SK-N-SH (cell line): ENCODE measurements at regions not wholly inside any gene's neighbourhood (a gene's known extent, or its start where the extent isn't known, plus 50 kb on each side); places are given as distances from the start of the nearest gene placed in this dataset.

Experiments
- CTCF ChIA-PET: fragments of 300-600, 350-600 bp; formaldehyde crosslinking; extraction: SDS; loops from one replicate; lab custom pipeline; 2021; lab: Yijun Ruan, JAX
- POLR2A ChIA-PET: fragments of 350-600 bp; sonication (Branson Sonifier 250); formaldehyde crosslinking; extraction: SDS; loops from one replicate; lab custom pipeline; 2020; ENCODE audit warnings: antibody characterized with exemption, inconsistent platforms; lab: Yijun Ruan, JAX
- DNase-seq: peaks from one replicate; pipeline ENCODE4 v3.0.0; 2012
- H2AFZ ChIP-seq: fragments of 200-600 bp; sonication (generic); 2 replicates; pipeline ENCODE4 v1.8.1; 2016; ENCODE audit warnings: antibody characterized with exemption, mild to moderate bottlenecking, low read depth
- H3F3A ChIP-seq: fragments of 200-600 bp; sonication (generic); replicated peaks from 2 replicates; pipeline ENCODE3; 2016; ENCODE audit warnings: antibody characterized with exemption, mild to moderate bottlenecking; ENCODE audit not compliant: insufficient read depth
- H3K27ac ChIP-seq, 2 experiments: fragments of 200-500 bp in 1 of 2; fragments of 200-600 bp in 1 of 2; sonication (Bioruptor generic) in 1 of 2; sonication (generic), shearing (Covaris generic) in 1 of 2; 2 replicates each; pipeline versions ENCODE4 v1.5.1 to v1.6.1; 2014 to 2016; ENCODE audit warnings: low read depth in 2 of 2, inconsistent platforms in 1 of 2, low read length in 1 of 2, mild to moderate bottlenecking in 1 of 2, mixed read lengths in 1 of 2
- H3K27me3 ChIP-seq: fragments of 200-600 bp; sonication (generic), shearing (Covaris generic); 2 replicates; pipeline ENCODE4 v1.6.1; 2016; ENCODE audit warnings: mixed run types; ENCODE audit not compliant: insufficient read depth
- H3K36me3 ChIP-seq, 2 experiments: fragments of 200-500 bp in 1 of 2; fragments of 200-600 bp in 1 of 2; sonication (Bioruptor generic) in 1 of 2; sonication (generic) in 1 of 2; replicated peaks in 1 of 2; 2 replicates each; pipeline versions ENCODE3 to v1.5.1; 2014 to 2016; ENCODE audit warnings: low read length in 1 of 2, mild to moderate bottlenecking in 1 of 2; ENCODE audit not compliant: insufficient read depth in 2 of 2, control insufficient read depth in 1 of 2
- H3K4me1 ChIP-seq, 2 experiments: fragments of 200-500 bp in 1 of 2; fragments of 200-600 bp in 1 of 2; sonication (Bioruptor generic) in 1 of 2; sonication (generic), shearing (Covaris generic) in 1 of 2; 2 replicates each; pipeline versions ENCODE4 v1.5.1 to v1.6.1; 2014 to 2016; ENCODE audit warnings: low read depth in 1 of 2, low read length in 1 of 2, mixed run types in 1 of 2; ENCODE audit not compliant: insufficient read depth in 2 of 2, control insufficient read depth in 1 of 2
- H3K4me2 ChIP-seq: fragments of 200-600 bp; sonication (generic), shearing (Covaris generic); 2 replicates; pipeline ENCODE4 v1.6.1; 2017; ENCODE audit warnings: mixed run types
- H3K4me3 ChIP-seq, 2 experiments: fragments of 200-500 bp in 1 of 2; fragments of 200-600 bp in 1 of 2; sonication (Bioruptor generic) in 1 of 2; sonication (generic), shearing (Covaris generic) in 1 of 2; 2 replicates each; pipeline versions ENCODE4 v1.5.1 to v1.8.1; 2014 to 2016; ENCODE audit warnings: low read depth in 2 of 2, inconsistent platforms in 1 of 2, low read length in 1 of 2, mild to moderate bottlenecking in 1 of 2, mixed read lengths in 1 of 2, moderate library complexity in 1 of 2
- H3K79me2 ChIP-seq: fragments of 200-600 bp; sonication (generic); 2 replicates; pipeline ENCODE4 v1.8.1; 2017; ENCODE audit warnings: mild to moderate bottlenecking; ENCODE audit not compliant: insufficient read depth
- H3K9ac ChIP-seq: fragments of 200-600 bp; sonication (generic); 2 replicates; pipeline ENCODE4 v1.6.1; 2017; ENCODE audit warnings: mixed run types
- H3K9me2 ChIP-seq: fragments of 200-600 bp; sonication (generic); 2 replicates; pipeline ENCODE4 v1.6.1; 2017; ENCODE audit warnings: mixed run types
- H3K9me3 ChIP-seq: fragments of 200-600 bp; sonication (generic); 2 replicates; pipeline ENCODE4 v1.6.1; 2017; ENCODE audit warnings: mixed run types, mild to moderate bottlenecking, moderate library complexity
- H4K20me1 ChIP-seq: fragments of 200-600 bp; sonication (generic); 2 replicates; pipeline ENCODE4 v1.6.1; 2017; ENCODE audit warnings: mild to moderate bottlenecking, mixed run types; ENCODE audit not compliant: insufficient read depth
- CHD2 ChIP-seq: fragments of 150-350 bp; IDR thresholded peaks from 2 replicates; pipeline ENCODE4 v1.6.1; 2018; ENCODE audit warnings: low read length; ENCODE audit not compliant: partially characterized antibody
- CTCF ChIP-seq: fragments of 200-600 bp; sonication (generic); IDR thresholded peaks from 2 replicates; pipeline ENCODE4 v1.6.1; 2017; ENCODE audit warnings: antibody characterized with exemption, mild to moderate bottlenecking, moderate library complexity
- FOXJ3 ChIP-seq: sonication (generic); formaldehyde crosslinking; IDR thresholded peaks from 2 replicates; pipeline ENCODE4 v1.5.1; 2020; ENCODE audit warnings: mild to moderate bottlenecking, missing genetic modification reagents
- GABPA ChIP-seq: IDR thresholded peaks from 2 replicates; pipeline ENCODE4 v1.4.0; 2012; ENCODE audit warnings: low read depth, mild to moderate bottlenecking
- JUND ChIP-seq: IDR thresholded peaks from 2 replicates; pipeline ENCODE4 v1.4.0; 2012
- MEF2A ChIP-seq: IDR thresholded peaks from 2 replicates; pipeline ENCODE4 v1.4.0; 2012; ENCODE audit warnings: low read depth, borderline replicate concordance
- MXI1 ChIP-seq: IDR thresholded peaks from 2 replicates; pipeline ENCODE4 v1.6.1; 2012; ENCODE audit warnings: mild to moderate bottlenecking, low read depth, low read length, improper control_type of control experiment
- NFIC ChIP-seq: IDR thresholded peaks from 2 replicates; pipeline ENCODE4 v1.4.0; 2012; ENCODE audit warnings: borderline replicate concordance
- NRF1 ChIP-seq: IDR thresholded peaks from 2 replicates; pipeline ENCODE4 v1.6.1; 2012; ENCODE audit warnings: low read depth, mild to moderate bottlenecking, low read length
- REST ChIP-seq: IDR thresholded peaks from 2 replicates; pipeline ENCODE4 v1.6.1; 2012; ENCODE audit warnings: mild to moderate bottlenecking, low read depth, low read length, moderate library complexity
- RFX5 ChIP-seq: IDR thresholded peaks from 2 replicates; pipeline ENCODE4 v1.6.1; 2012; ENCODE audit warnings: mild to moderate bottlenecking, improper control_type of control experiment, low read length
- SMC3 ChIP-seq: IDR thresholded peaks from 2 replicates; pipeline ENCODE4 v1.6.1; 2012; ENCODE audit warnings: low read depth, low read length, improper control_type of control experiment
- YY1 ChIP-seq: IDR thresholded peaks from 2 replicates; pipeline ENCODE4 v1.4.0; 2012; ENCODE audit warnings: low read depth, mild to moderate bottlenecking
- WGBS: methylation state at CpG from one replicate; pipeline ENCODE4 v1.1.6; 2017; ENCODE audit warnings: low lambda C conversion rate; 5-methylcytosine and 5-hydroxymethylcytosine counted together
- TF ChIP-seq, protein P1 (sequence below): fragments of 150-350 bp; IDR thresholded peaks from 2 replicates; pipeline ENCODE4 v1.6.1; 2017; ENCODE audit warnings: antibody characterized with exemption, low read length, low read depth, borderline replicate concordance
- TF ChIP-seq, protein P2 (sequence below): fragments of 150-350 bp; IDR thresholded peaks from 2 replicates; pipeline ENCODE4 v1.6.1; 2016; ENCODE audit warnings: mild to moderate bottlenecking, low read depth, low read length
- TF ChIP-seq, protein P3 (sequence below): IDR thresholded peaks from 2 replicates; pipeline ENCODE4 v1.4.0; 2012; ENCODE audit warnings: low read depth, borderline replicate concordance

- WGBS, result 23% methylated on average over 2 of the region's 2 CpGs
- TF ChIP-seq NFIC (no peak), CHD2 (no peak), NRF1 (no peak), JUND (no peak), SMC3 (no peak), YY1 (no peak), RFX5 (no peak), FOXJ3 (CRISPR knock-in tag) (no peak), GABPA (no peak), MEF2A (no peak)
- TF ChIP-seq, protein P1, sequence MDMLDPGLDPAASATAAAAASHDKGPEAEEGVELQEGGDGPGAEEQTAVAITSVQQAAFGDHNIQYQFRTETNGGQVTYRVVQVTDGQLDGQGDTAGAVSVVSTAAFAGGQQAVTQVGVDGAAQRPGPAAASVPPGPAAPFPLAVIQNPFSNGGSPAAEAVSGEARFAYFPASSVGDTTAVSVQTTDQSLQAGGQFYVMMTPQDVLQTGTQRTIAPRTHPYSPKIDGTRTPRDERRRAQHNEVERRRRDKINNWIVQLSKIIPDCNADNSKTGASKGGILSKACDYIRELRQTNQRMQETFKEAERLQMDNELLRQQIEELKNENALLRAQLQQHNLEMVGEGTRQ, result no peak
- TF ChIP-seq, protein P2, sequence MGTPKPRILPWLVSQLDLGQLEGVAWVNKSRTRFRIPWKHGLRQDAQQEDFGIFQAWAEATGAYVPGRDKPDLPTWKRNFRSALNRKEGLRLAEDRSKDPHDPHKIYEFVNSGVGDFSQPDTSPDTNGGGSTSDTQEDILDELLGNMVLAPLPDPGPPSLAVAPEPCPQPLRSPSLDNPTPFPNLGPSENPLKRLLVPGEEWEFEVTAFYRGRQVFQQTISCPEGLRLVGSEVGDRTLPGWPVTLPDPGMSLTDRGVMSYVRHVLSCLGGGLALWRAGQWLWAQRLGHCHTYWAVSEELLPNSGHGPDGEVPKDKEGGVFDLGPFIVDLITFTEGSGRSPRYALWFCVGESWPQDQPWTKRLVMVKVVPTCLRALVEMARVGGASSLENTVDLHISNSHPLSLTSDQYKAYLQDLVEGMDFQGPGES, result no peak
- TF ChIP-seq, protein P3, sequence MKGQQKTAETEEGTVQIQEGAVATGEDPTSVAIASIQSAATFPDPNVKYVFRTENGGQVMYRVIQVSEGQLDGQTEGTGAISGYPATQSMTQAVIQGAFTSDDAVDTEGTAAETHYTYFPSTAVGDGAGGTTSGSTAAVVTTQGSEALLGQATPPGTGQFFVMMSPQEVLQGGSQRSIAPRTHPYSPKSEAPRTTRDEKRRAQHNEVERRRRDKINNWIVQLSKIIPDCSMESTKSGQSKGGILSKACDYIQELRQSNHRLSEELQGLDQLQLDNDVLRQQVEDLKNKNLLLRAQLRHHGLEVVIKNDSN, result no peak
- Histone ChIP-seq H3K4me3 (no peak overlapping the region), H3F3A (no peaks in the 10 kb centered on the region), H3K4me2 (no peak overlapping the region), H2AFZ (no peak overlapping the region), H3K79me2 (no peaks in the 10 kb centered on the region), H3K27me3 (no peaks in the 10 kb centered on the region), H3K9me3 (no peaks in the 10 kb centered on the region), H3K27ac (no peak overlapping the region), H4K20me1 (no peaks in the 10 kb centered on the region), H3K4me1 (no peaks in the 10 kb centered on the region), H3K36me3 (no peaks in the 10 kb centered on the region), H3K9me2 (peaks cover 4% of the 10 kb centered on the region; the same call in 1 of the 2 replicates), H3K9ac (no peak overlapping the region)
- no peak for DNase-seq
- POLR2A ChIA-PET, result no interaction called here
- CTCF ChIA-PET, result interaction anchor here (3.2 kb wide), 1 partner anchor 37 kb away, joined by 13 read pairs; no protein-coding TSS in a partner anchor
Measured at GRCh38 chr22:22996511-22997261, 73.6 kb upstream of the GNAZ start.

GRCh38 chr22:22997262-22997898 lies 72.9 kb upstream of the GNAZ start:
- no peak overlapping the region for H3K27ac ChIP-seq
- H3K36me3 ChIP-seq, result no peaks in the 10 kb centered on the region
- no peaks in the 10 kb centered on the region for H3F3A ChIP-seq
- H3K27me3 ChIP-seq, result no peaks in the 10 kb centered on the region
- H2AFZ ChIP-seq, result no peak overlapping the region
- no peak overlapping the region for H3K4me3 ChIP-seq
- no peak overlapping the region for H3K4me2 ChIP-seq
- no peaks in the 10 kb centered on the region for H4K20me1 ChIP-seq
- no peaks in the 10 kb centered on the region for H3K79me2 ChIP-seq
- ChIA-PET CTCF (interaction anchor here (1.0 to 3.2 kb wide), 2 partner anchors 10 to 38 kb away, joined by 3 to 13 read pairs; no protein-coding TSS in a partner anchor), POLR2A (no interaction called here)
- H3K9ac ChIP-seq, result no peak overlapping the region
- no peak for DNase-seq
- H3K4me1 ChIP-seq, result no peaks in the 10 kb centered on the region
- H3K9me2 ChIP-seq, result peaks cover 4% of the 10 kb centered on the region; the same call in 1 of the 2 replicates
- no peaks in the 10 kb centered on the region for H3K9me3 ChIP-seq
- no peak for TF ChIP-seq REST
- TF ChIP-seq, protein P2, result no peak
- TF ChIP-seq YY1, result no peak
- no peak for TF ChIP-seq GABPA
- no peak for TF ChIP-seq CTCF
- TF ChIP-seq MXI1, result no peak
